Endodermal cell (in vitro differentiated cells): ENCODE measurements at regions not wholly inside any gene's neighbourhood (a gene's known extent, or its start where the extent isn't known, plus 50 kb on each side); places are given as distances from the start of the nearest gene placed in this dataset.

Source experiments
- DNase-seq: peaks from one replicate; pipeline ENCODE4 v3.0.0-alpha.2; 2017
- H3K27ac ChIP-seq: 2 replicates; pipeline ENCODE4 v1.5.1; 2013; ENCODE audit warnings: mild to moderate bottlenecking, low read depth, low read length, moderate library complexity
- H3K27me3 ChIP-seq: 2 replicates; pipeline ENCODE4 v1.6.1; 2013; ENCODE audit warnings: mild to moderate bottlenecking, low read length, moderate library complexity; ENCODE audit not compliant: insufficient read depth, control insufficient read depth, poor library complexity, severe bottlenecking
- H3K36me3 ChIP-seq: 2 replicates; pipeline ENCODE4 v1.7.0; 2013; ENCODE audit warnings: mild to moderate bottlenecking, low read length, moderate library complexity; ENCODE audit not compliant: control insufficient read depth, insufficient read depth
- H3K4me1 ChIP-seq: one replicate; pipeline ENCODE4 v1.7.0; 2013; ENCODE audit warnings: low read length; ENCODE audit not compliant: control insufficient read depth, insufficient read depth
- H3K4me3 ChIP-seq: 2 replicates; pipeline ENCODE4 v1.5.1; 2013; ENCODE audit warnings: mild to moderate bottlenecking, low read length, moderate library complexity
- H3K9ac ChIP-seq: 2 replicates; pipeline ENCODE4 v1.6.1; 2013; ENCODE audit warnings: mild to moderate bottlenecking, low read length, moderate library complexity; ENCODE audit not compliant: poor library complexity, severe bottlenecking; ENCODE audit errors: extremely low read depth
- H3K9me3 ChIP-seq: 2 replicates; pipeline ENCODE4 v1.6.1; 2013; ENCODE audit warnings: mild to moderate bottlenecking, low read length, moderate library complexity; ENCODE audit not compliant: control insufficient read depth
- H3K27ac Mint-ChIP-seq: 2 replicates; pipeline ENCODE4 v1.8.0; 2020; ENCODE audit warnings: mixed read lengths
- H3K27me3 Mint-ChIP-seq: 2 replicates; pipeline ENCODE4 v1.8.0; 2021; ENCODE audit warnings: mild to moderate bottlenecking, mixed read lengths; ENCODE audit not compliant: insufficient read depth
- H3K36me3 Mint-ChIP-seq: 2 replicates; pipeline ENCODE4 v1.8.0; 2020; ENCODE audit warnings: low read depth, mixed read lengths
- H3K4me1 Mint-ChIP-seq: 2 replicates; pipeline ENCODE4 v1.8.0; 2020; ENCODE audit warnings: mixed read lengths
- H3K4me3 Mint-ChIP-seq: 2 replicates; pipeline ENCODE4 v1.8.0; 2020; ENCODE audit warnings: mild to moderate bottlenecking, moderate library complexity, mixed read lengths
- H3K9me3 Mint-ChIP-seq: 2 replicates; pipeline ENCODE4 v1.8.0; 2020; ENCODE audit warnings: mild to moderate bottlenecking, mixed read lengths
- CTCF ChIP-seq: fragments of 200-600 bp; sonication (generic); conservative IDR thresholded peaks from 2 replicates; pipeline ENCODE4 v1.5.0; 2021; ENCODE audit warnings: antibody characterized with exemption, mild to moderate bottlenecking
- WGBS, 2 experiments: methylation state at CpG; one replicate each; pipeline versions ENCODE4 v1.1.5 to v1.1.7; 2013; ENCODE audit warnings: missing lambda C conversion rate in 2 of 2, mixed read lengths in 1 of 2; ENCODE audit not compliant: insufficient coverage in 1 of 2, insufficient read length in 1 of 2; 5-methylcytosine and 5-hydroxymethylcytosine counted together

- no peaks in the 10 kb centered on the region for H3K36me3 Mint-ChIP-seq
- H3K4me3 ChIP-seq = no peak overlapping the region
- H3K27ac Mint-ChIP-seq = no peak overlapping the region
- no peaks in the 10 kb centered on the region for H3K36me3 ChIP-seq
- peaks cover 24% of the 10 kb centered on the region for H3K27me3 ChIP-seq
- no peak overlapping the region for H3K27ac ChIP-seq
- no peak for DNase-seq
- H3K9me3 ChIP-seq = peaks cover 8% of the 10 kb centered on the region
- H3K4me3 Mint-ChIP-seq = no peak overlapping the region
- peaks cover 4% of the 10 kb centered on the region for H3K9me3 Mint-ChIP-seq
- H3K4me1 ChIP-seq = no peaks in the 10 kb centered on the region
- no peak for TF ChIP-seq CTCF
- peaks cover 8% of the 10 kb centered on the region for H3K27me3 Mint-ChIP-seq
- H3K9ac ChIP-seq = no peak overlapping the region
- no peaks in the 10 kb centered on the region for H3K4me1 Mint-ChIP-seq
Measured at GRCh38 chr13:75153834-75154233, 328.1 kb downstream of the TBC1D4 start.

- no peak overlapping the region for H3K27ac ChIP-seq
- WGBS, 2 experiments = 0 to 59% methylated on average over 1 to 3 of the region's 4 CpGs
- Mint-ChIP-seq H3K36me3 (no peaks in the 10 kb centered on the region), H3K4me1 (no peaks in the 10 kb centered on the region), H3K9me3 (peaks cover 4% of the 10 kb centered on the region), H3K27ac (no peak overlapping the region), H3K4me3 (no peak overlapping the region), H3K27me3 (peaks cover 9% of the 10 kb centered on the region)
- no peak overlapping the region for H3K9ac ChIP-seq
- H3K4me3 ChIP-seq = no peak overlapping the region
- H3K36me3 ChIP-seq = no peaks in the 10 kb centered on the region
- DNase-seq = no peak
- H3K9me3 ChIP-seq = peaks cover 8% of the 10 kb centered on the region
- TF ChIP-seq CTCF = no peak
- H3K4me1 ChIP-seq = no peaks in the 10 kb centered on the region
- H3K27me3 ChIP-seq = peaks cover 26% of the 10 kb centered on the region
Measured at GRCh38 chr13:75153386-75153785, 328.6 kb downstream of the TBC1D4 start.

GRCh38 chr13:75151081-75151643, 330.8 kb downstream of the TBC1D4 start:
- 89 to 93% methylated on average over 2 to 3 of the region's 3 CpGs for WGBS, 2 experiments
- H3K27ac ChIP-seq = no peak overlapping the region

More at GRCh38 chr13:75151081-75151643, 330.8 kb downstream of the TBC1D4 start:
- H3K4me1 ChIP-seq = no peaks in the 10 kb centered on the region
- Mint-ChIP-seq H3K27ac (no peak overlapping the region), H3K4me1 (peaks cover 5% of the 10 kb centered on the region), H3K36me3 (no peaks in the 10 kb centered on the region), H3K4me3 (no peak overlapping the region), H3K27me3 (peaks cover 9% of the 10 kb centered on the region), H3K9me3 (no peaks in the 10 kb centered on the region)
- peaks cover 47% of the 10 kb centered on the region for H3K27me3 ChIP-seq
- TF ChIP-seq CTCF = no peak
- no peak for DNase-seq
- H3K9me3 ChIP-seq = peaks cover under 1% of the 10 kb centered on the region
- no peak overlapping the region for H3K9ac ChIP-seq
- no peak overlapping the region for H3K4me3 ChIP-seq
- H3K36me3 ChIP-seq = no peaks in the 10 kb centered on the region
